WERI-Rb-1 (cell line): ENCODE measurements at regions not wholly inside any gene's neighbourhood (a gene's known extent, or its start where the extent isn't known, plus 50 kb on each side); places are given as distances from the start of the nearest gene placed in this dataset.

Experiments used
- DNase-seq: peaks from one replicate; pipeline ENCODE4 v3.0.0-alpha.2; 2020
- H3K27ac ChIP-seq: fragments of 250-450 bp; sonication (Bioruptor Pico); 2 replicates; pipeline ENCODE4 v1.5.1; 2020; ENCODE audit warnings: mild to moderate bottlenecking, moderate library complexity
- H3K27me3 ChIP-seq: fragments of 250-450 bp; sonication (Bioruptor Pico); 2 replicates; pipeline ENCODE4 v1.5.1; 2021; ENCODE audit warnings: mild to moderate bottlenecking, low read depth, moderate library complexity; ENCODE audit not compliant: insufficient read depth, severe bottlenecking
- H3K36me3 ChIP-seq: fragments of 250-450 bp; sonication (Bioruptor Pico); 2 replicates; pipeline ENCODE4 v1.5.1; 2020; ENCODE audit warnings: mild to moderate bottlenecking, moderate library complexity
- H3K4me3 ChIP-seq: 2 replicates; pipeline ENCODE4 v1.5.1; 2011; ENCODE audit warnings: low read depth, mild to moderate bottlenecking, control low read depth, low read length
- H3K9me3 ChIP-seq: fragments of 250-450 bp; sonication (Bioruptor Pico); 2 replicates; pipeline ENCODE4 v1.5.1; 2021; ENCODE audit warnings: mild to moderate bottlenecking, moderate library complexity; ENCODE audit not compliant: severe bottlenecking
- CTCF ChIP-seq: IDR thresholded peaks from 2 replicates; pipeline ENCODE4 v1.5.1; 2011; ENCODE audit warnings: low read depth, mild to moderate bottlenecking, control low read depth, inconsistent platforms, low read length

- Histone ChIP-seq H3K27ac (no peak overlapping the region), H3K36me3 (no peaks in the 10 kb centered on the region), H3K4me3 (no peak overlapping the region), H3K9me3 (peaks cover 5% of the 10 kb centered on the region), H3K27me3 (no peaks in the 10 kb centered on the region)
- no peak for TF ChIP-seq CTCF
- no peak for DNase-seq
These were observed 141.1 kb upstream of the ZXDA start for GRCh38 chrX:58051346-58051745.

- H3K27ac ChIP-seq = no peak overlapping the region
- peaks cover 2% of the 10 kb centered on the region for H3K27me3 ChIP-seq
- H3K36me3 ChIP-seq = no peaks in the 10 kb centered on the region
- no peak overlapping the region for H3K4me3 ChIP-seq
- H3K9me3 ChIP-seq = peaks cover 5% of the 10 kb centered on the region
- no peak for TF ChIP-seq CTCF
- no peak for DNase-seq
These were observed 133.9 kb upstream of the ZXDA start for GRCh38 chrX:58044130-58044529.

- Histone ChIP-seq H3K4me3 (no peak overlapping the region), H3K27me3 (peaks cover 16% of the 10 kb centered on the region), H3K36me3 (no peaks in the 10 kb centered on the region), H3K27ac (no peak overlapping the region), H3K9me3 (no peaks in the 10 kb centered on the region)
- peak; percentile 64 for TF ChIP-seq CTCF
- DNase-seq = peak; percentile 29
These were observed 115.7 kb upstream of the ZXDA start for GRCh38 chrX:58025979-58026378.

GRCh38 chrX:57985951-57986350 is 75.7 kb upstream of the ZXDA start:
- no peak for TF ChIP-seq CTCF
- Histone ChIP-seq H3K9me3 (no peaks in the 10 kb centered on the region), H3K27ac (no peak overlapping the region), H3K36me3 (no peaks in the 10 kb centered on the region), H3K4me3 (no peak overlapping the region), H3K27me3 (peaks cover 6% of the 10 kb centered on the region)
- DNase-seq = no peak

- Histone ChIP-seq H3K9me3 (no peaks in the 10 kb centered on the region), H3K36me3 (no peaks in the 10 kb centered on the region), H3K4me3 (no peak overlapping the region), H3K27me3 (peaks cover 6% of the 10 kb centered on the region), H3K27ac (no peak overlapping the region)
- no peak for DNase-seq
- no peak for TF ChIP-seq CTCF
These were observed 74.4 kb upstream of the ZXDA start for GRCh38 chrX:57984620-57985019.

- no peak for DNase-seq
- no peak overlapping the region for H3K4me3 ChIP-seq
These were observed 67.7 kb upstream of the ZXDA start for GRCh38 chrX:57977992-57978391.

More at GRCh38 chrX:57977992-57978391, 67.7 kb upstream of the ZXDA start:
- no peak for TF ChIP-seq CTCF
- Histone ChIP-seq H3K27ac (no peak overlapping the region), H3K9me3 (no peaks in the 10 kb centered on the region), H3K27me3 (peaks cover 6% of the 10 kb centered on the region), H3K36me3 (no peaks in the 10 kb centered on the region)
